NOMO-1 (cell line): ENCODE measurements at regions not wholly inside any gene's neighbourhood (a gene's known extent, or its start where the extent isn't known, plus 50 kb on each side); places are given as distances from the start of the nearest gene placed in this dataset.

Experiments used
- DNase-seq, 2 experiments: peaks; one replicate each; lab custom pipeline; 2025; ENCODE audit not compliant: unreplicated experiment in 2 of 2; lab: John Stamatoyannopoulos, UW

- DNase-seq, result no peak
Observed at GRCh38 chr2:129771418-129772189, 207.9 kb upstream of the RAB6C start.

- no peak for DNase-seq
Observed at GRCh38 chr2:129772190-129772579, 207.3 kb upstream of the RAB6C start.

GRCh38 chr2:129775952-129776653, 203.4 kb upstream of the RAB6C start:
- DNase-seq, result no peak

GRCh38 chr2:129777146-129777545, 202.3 kb upstream of the RAB6C start:
- no peak for DNase-seq

- no peak for DNase-seq
Observed at GRCh38 chr2:129777762-129778583, 201.5 kb upstream of the RAB6C start.

GRCh38 chr2:129778584-129778877, 200.9 kb upstream of the RAB6C start:
- DNase-seq, result no peak

- no peak for DNase-seq
Observed at GRCh38 chr2:129779783-129780182, 199.7 kb upstream of the RAB6C start.

GRCh38 chr2:129780316-129781270, 198.9 kb upstream of the RAB6C start:
- no peak for DNase-seq

GRCh38 chr2:129781749-129782632, 197.5 kb upstream of the RAB6C start:
- no peak for DNase-seq

GRCh38 chr2:129782633-129782990, 196.9 kb upstream of the RAB6C start:
- no peak for DNase-seq

GRCh38 chr2:129784486-129784885, 195.0 kb upstream of the RAB6C start:
- DNase-seq, result no peak

GRCh38 chr2:129791712-129792111, 187.8 kb upstream of the RAB6C start:
- DNase-seq, result no peak

GRCh38 chr2:129793431-129793902, 186.0 kb upstream of the RAB6C start:
- no peak for DNase-seq

- DNase-seq, result no peak
Observed at GRCh38 chr2:129794116-129794515, 185.3 kb upstream of the RAB6C start.

GRCh38 chr2:129794540-129794939, 184.9 kb upstream of the RAB6C start:
- no peak for DNase-seq

- no peak for DNase-seq
Observed at GRCh38 chr2:129796225-129796624, 183.2 kb upstream of the RAB6C start.

GRCh38 chr2:129796801-129797488, 182.5 kb upstream of the RAB6C start:
- no peak for DNase-seq

GRCh38 chr2:129797489-129798300, 181.8 kb upstream of the RAB6C start:
- DNase-seq, result no peak
